ENCODE measurements at regions not wholly inside any gene's neighbourhood (a gene's known extent, or its start where the extent isn't known, plus 50 kb on each side); places are given as distances from the start of the nearest gene placed in this dataset.

DNA sequence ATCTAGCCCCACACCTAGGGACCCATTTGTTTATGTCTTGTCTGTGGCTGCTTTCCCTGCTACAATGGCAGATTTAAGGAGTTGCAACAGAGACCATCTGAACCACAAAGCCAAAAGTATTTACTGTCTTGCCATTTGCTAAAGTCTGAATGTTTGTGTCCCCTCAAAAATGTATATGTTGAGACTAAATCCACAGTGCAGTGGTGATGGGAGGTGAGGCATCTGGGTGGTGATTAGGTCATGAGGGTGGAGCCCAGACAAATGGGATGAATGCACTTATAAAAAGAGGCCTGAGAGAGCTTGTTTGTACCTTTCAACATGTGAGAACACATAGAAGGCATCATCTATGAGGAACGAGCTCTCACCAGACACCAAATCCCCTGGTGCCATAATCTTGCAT is 137.3 kb downstream of the TMEM144 start:
- dilution Hi-C loops (cut with MboI; ENCODE audit: extremely low pct_ligation_motif_present, low sequenced_read_pairs) = no loop called here
- no peaks in the 10 kb centered on the region for H3K27me3 ChIP-seq (ENCODE audit: control insufficient read depth in 2 of 2, insufficient read depth in 2 of 2, low read length in 2 of 2)
- no peak for TF ChIP-seq POLR2AphosphoS5 (IDR thresholded peaks at IDR 0.05; ENCODE audit: insufficient read depth, low read depth, low read length)
- TF ChIP-seq JUN (IDR thresholded peaks at IDR 0.05; ENCODE audit: borderline replicate concordance, insufficient read depth, insufficient read length, low read depth) = no peak
- TF ChIP-seq EZH2 (IDR thresholded peaks at IDR 0.05; ENCODE audit: borderline replicate concordance, low read depth, low read length, severe bottlenecking) = no peak
- TF ChIP-seq GATA2 (IDR thresholded peaks at IDR 0.05; ENCODE audit: insufficient read depth, insufficient read length, low read depth, low read length) = no peak
- no peak for TF ChIP-seq POLR2A (IDR thresholded peaks at IDR 0.05; ENCODE audit: low read depth, low read length)
- TF ChIP-seq, protein P1, sequence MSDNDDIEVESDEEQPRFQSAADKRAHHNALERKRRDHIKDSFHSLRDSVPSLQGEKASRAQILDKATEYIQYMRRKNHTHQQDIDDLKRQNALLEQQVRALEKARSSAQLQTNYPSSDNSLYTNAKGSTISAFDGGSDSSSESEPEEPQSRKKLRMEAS (IDR thresholded peaks at IDR 0.05; ENCODE audit: insufficient read depth, insufficient read length) = no peak
- TF ChIP-seq, protein P2, sequence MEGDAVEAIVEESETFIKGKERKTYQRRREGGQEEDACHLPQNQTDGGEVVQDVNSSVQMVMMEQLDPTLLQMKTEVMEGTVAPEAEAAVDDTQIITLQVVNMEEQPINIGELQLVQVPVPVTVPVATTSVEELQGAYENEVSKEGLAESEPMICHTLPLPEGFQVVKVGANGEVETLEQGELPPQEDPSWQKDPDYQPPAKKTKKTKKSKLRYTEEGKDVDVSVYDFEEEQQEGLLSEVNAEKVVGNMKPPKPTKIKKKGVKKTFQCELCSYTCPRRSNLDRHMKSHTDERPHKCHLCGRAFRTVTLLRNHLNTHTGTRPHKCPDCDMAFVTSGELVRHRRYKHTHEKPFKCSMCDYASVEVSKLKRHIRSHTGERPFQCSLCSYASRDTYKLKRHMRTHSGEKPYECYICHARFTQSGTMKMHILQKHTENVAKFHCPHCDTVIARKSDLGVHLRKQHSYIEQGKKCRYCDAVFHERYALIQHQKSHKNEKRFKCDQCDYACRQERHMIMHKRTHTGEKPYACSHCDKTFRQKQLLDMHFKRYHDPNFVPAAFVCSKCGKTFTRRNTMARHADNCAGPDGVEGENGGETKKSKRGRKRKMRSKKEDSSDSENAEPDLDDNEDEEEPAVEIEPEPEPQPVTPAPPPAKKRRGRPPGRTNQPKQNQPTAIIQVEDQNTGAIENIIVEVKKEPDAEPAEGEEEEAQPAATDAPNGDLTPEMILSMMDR (IDR thresholded peaks at IDR 0.05; ENCODE audit: extremely low read depth in 1 of 2, insufficient read depth in 1 of 2, low read depth in 1 of 2, low read length in 2 of 2) = no peak
- TF ChIP-seq MYC (IDR thresholded peaks at IDR 0.05; ENCODE audit: low read depth, low read length) = no peak
- no peak for TF ChIP-seq FOS (IDR thresholded peaks at IDR 0.05; ENCODE audit: borderline replicate concordance, insufficient read depth, low read length)
- H3K4me3 ChIP-seq (replicated peaks in 1 of 3; ENCODE audit: insufficient read depth in 1 of 3, low read depth in 1 of 3, low read length in 3 of 3) = no peak overlapping the region
- no peaks in the 10 kb centered on the region for H4K20me1 ChIP-seq (replicated peaks; ENCODE audit: control insufficient read depth, extremely low read depth, insufficient read depth, low read length)
- intact Hi-C loops (cut with micrococcal nuclease) = no loop called here
- no peaks in the 10 kb centered on the region for H3K36me3 ChIP-seq (ENCODE audit: control insufficient read depth in 2 of 2, extremely low read depth in 1 of 2, insufficient read depth in 2 of 2, low read length in 2 of 2)
- DNase-seq (ENCODE audit: low read depth, low spot score) = no peak
- H3K27ac ChIP-seq (ENCODE audit: insufficient read depth, low read depth, low read length) = no peak overlapping the region
- POLR2A ChIA-PET = no interaction called here
- no peak overlapping the region for H3K9ac ChIP-seq (replicated peaks; ENCODE audit: extremely low read depth, insufficient read depth, low read length)
- no peaks in the 10 kb centered on the region for H3K4me1 ChIP-seq (ENCODE audit: control insufficient read depth, extremely low read depth, insufficient read depth, low read length)
- no peaks in the 10 kb centered on the region for H3K9me1 ChIP-seq (replicated peaks; ENCODE audit: control insufficient read depth, extremely low read depth, insufficient read depth, low read length)
- CTCF ChIA-PET = interaction anchor here (1.1 kb wide), 1 partner anchor 66 kb away, joined by 3 read pairs; no protein-coding TSS in a partner anchor
- BruUV-seq (replicated peaks) = no TSS peak
- no peak overlapping the region for H2AFZ ChIP-seq (ENCODE audit: low read depth, low read length)
- H3K9me3 ChIP-seq (replicated peaks; ENCODE audit: control insufficient read depth, insufficient read depth, low read length) = no peaks in the 10 kb centered on the region
- FAIRE-seq = no peak
- no peaks in the 10 kb centered on the region for H3K79me2 ChIP-seq (ENCODE audit: control insufficient read depth, insufficient read depth, low read length)
- no peak overlapping the region for H3K4me2 ChIP-seq (ENCODE audit: insufficient read depth, low read length)
